IMR-90 (cell line): ENCODE measurements at regions not wholly inside any gene's neighbourhood (a gene's known extent, or its start where the extent isn't known, plus 50 kb on each side); places are given as distances from the start of the nearest gene placed in this dataset.

Experiments used
- ATAC-seq: fragments of 200-7000 bp; cut with Tn5 transposase; 2 replicates; pipeline ENCODE4 v1.9.1; 2020; ENCODE audit warnings: low read depth, mild to moderate bottlenecking, moderate library complexity
- BruUV-seq: library from RNA; stranded (reverse); fragments of 400-500 nt; replicated peaks from 2 replicates; lab custom pipeline; 2021; lab: Mats Ljungman, UMichigan
- CTCF ChIA-PET: fragments of 300-600 bp; formaldehyde crosslinking; extraction: SDS; loops from one replicate; lab custom pipeline; 2021; ENCODE audit warnings: antibody characterized with exemption; lab: Yijun Ruan, JAX
- POLR2A ChIA-PET: fragments of 300-600 bp; sonication (Branson Sonifier 250); formaldehyde crosslinking; loops from one replicate; lab custom pipeline; 2022; ENCODE audit warnings: antibody characterized with exemption; ENCODE audit not compliant: unreplicated experiment; lab: Charles Lee
- DNase-seq: peaks from one replicate; pipeline ENCODE4 v3.0.0; 2013
- H2AFZ ChIP-seq: replicated peaks from 2 replicates; pipeline ENCODE3; 2013; ENCODE audit warnings: low read length, mild to moderate bottlenecking; ENCODE audit not compliant: poor library complexity
- H2AK5ac ChIP-seq: 2 replicates; pipeline ENCODE4 v1.6.1; 2013; ENCODE audit warnings: low read depth, low read length, inconsistent platforms
- H2AK9ac ChIP-seq: replicated peaks from 2 replicates; pipeline ENCODE3; 2013; ENCODE audit warnings: mild to moderate bottlenecking, low read depth, low read length, moderate library complexity; ENCODE audit not compliant: poor library complexity
- H2BK120ac ChIP-seq: 2 replicates; pipeline ENCODE4 v1.6.1; 2013; ENCODE audit warnings: low read depth, low read length, inconsistent platforms
- H2BK15ac ChIP-seq: 3 replicates; pipeline ENCODE4 v1.6.1; 2013; ENCODE audit warnings: low read depth, low read length, inconsistent platforms
- H2BK20ac ChIP-seq: 2 replicates; pipeline ENCODE4 v1.6.1; 2013; ENCODE audit warnings: low read depth, mild to moderate bottlenecking, inconsistent platforms, low read length, moderate library complexity
- H2BK5ac ChIP-seq: 2 replicates; pipeline ENCODE4 v1.6.1; 2013; ENCODE audit warnings: mild to moderate bottlenecking, low read depth, low read length, inconsistent platforms; ENCODE audit not compliant: poor library complexity, severe bottlenecking
- H3K14ac ChIP-seq: replicated peaks from 2 replicates; pipeline ENCODE4 v1.6.1; 2013; ENCODE audit warnings: low read depth, low read length, inconsistent platforms
- H3K18ac ChIP-seq: 2 replicates; pipeline ENCODE4 v1.6.1; 2013; ENCODE audit warnings: low read depth, low read length, control low read depth
- H3K23ac ChIP-seq: 2 replicates; pipeline ENCODE4 v1.6.1; 2013; ENCODE audit warnings: low read depth, low read length, inconsistent platforms
- H3K27ac ChIP-seq: 2 replicates; pipeline ENCODE4 v1.5.1; 2013; ENCODE audit warnings: mild to moderate bottlenecking, control low read depth, low read length; ENCODE audit not compliant: insufficient read depth
- H3K27me3 ChIP-seq: 2 replicates; pipeline ENCODE4 v1.6.1; 2013; ENCODE audit warnings: low read length; ENCODE audit not compliant: control insufficient read depth, insufficient read depth
- H3K36me3 ChIP-seq: 2 replicates; pipeline ENCODE4 v1.6.1; 2013; ENCODE audit warnings: low read length, mixed read lengths; ENCODE audit not compliant: control insufficient read depth, insufficient read depth
- H3K4ac ChIP-seq: 2 replicates; pipeline ENCODE4 v1.6.1; 2013; ENCODE audit warnings: low read depth, low read length, inconsistent platforms
- H3K4me1 ChIP-seq: 2 replicates; pipeline ENCODE4 v1.6.1; 2013; ENCODE audit warnings: low read length, mixed read lengths; ENCODE audit not compliant: control insufficient read depth, insufficient read depth
- H3K4me2 ChIP-seq: 2 replicates; pipeline ENCODE4 v1.6.1; 2013; ENCODE audit warnings: low read depth, mild to moderate bottlenecking, control low read depth, low read length, moderate library complexity
- H3K4me3 ChIP-seq: 2 replicates; pipeline ENCODE4 v1.5.1; 2013; ENCODE audit warnings: low read depth, mild to moderate bottlenecking, control low read depth, low read length, moderate library complexity; ENCODE audit not compliant: insufficient read depth
- H3K56ac ChIP-seq: 2 replicates; pipeline ENCODE4 v1.6.1; 2013; ENCODE audit warnings: low read length, inconsistent platforms; ENCODE audit not compliant: insufficient read depth; ENCODE audit errors: extremely low read depth
- H3K79me1 ChIP-seq, 2 experiments: 2 replicates each; pipeline ENCODE4 v1.6.1; 2013; ENCODE audit warnings: low read length in 2 of 2, inconsistent platforms in 1 of 2, low read depth in 1 of 2
- H3K9ac ChIP-seq: 2 replicates; pipeline ENCODE4 v1.6.1; 2013; ENCODE audit warnings: low read depth, low read length, control low read depth
- H3K9me1 ChIP-seq: 2 replicates; pipeline ENCODE4 v1.6.1; 2013; ENCODE audit warnings: low read length, inconsistent platforms; ENCODE audit not compliant: insufficient read depth
- H3K9me3 ChIP-seq: 2 replicates; pipeline ENCODE4 v1.6.1; 2013; ENCODE audit warnings: low read length; ENCODE audit not compliant: control insufficient read depth, insufficient read depth
- H4K20me1 ChIP-seq: 2 replicates; pipeline ENCODE4 v1.6.1; 2013; ENCODE audit warnings: low read length, inconsistent platforms; ENCODE audit not compliant: insufficient read depth
- H4K5ac ChIP-seq: 2 replicates; pipeline ENCODE4 v1.6.1; 2013; ENCODE audit warnings: mild to moderate bottlenecking, low read depth, low read length, control low read depth
- H4K8ac ChIP-seq, 2 experiments: 2 replicates each; pipeline ENCODE4 v1.6.1; 2013; ENCODE audit warnings: low read depth in 2 of 2, low read length in 2 of 2, control low read depth in 1 of 2, inconsistent platforms in 1 of 2
- H4K91ac ChIP-seq: 2 replicates; pipeline ENCODE4 v1.6.1; 2013; ENCODE audit warnings: low read depth, low read length, inconsistent platforms; ENCODE audit not compliant: insufficient read depth
- BHLHE40 ChIP-seq: fragments of 150-350 bp; IDR thresholded peaks from 2 replicates; pipeline ENCODE4 v1.6.1; 2016; ENCODE audit warnings: mild to moderate bottlenecking, low read depth, low read length
- CEBPB ChIP-seq: IDR thresholded peaks from 2 replicates; pipeline ENCODE4 v1.6.1; 2012; ENCODE audit warnings: low read depth, low read length, improper control_type of control experiment
- CTCF ChIP-seq: conservative IDR thresholded peaks from 2 replicates; pipeline ENCODE4 v1.5.1; 2012; ENCODE audit warnings: mild to moderate bottlenecking, low read depth, low read length, improper control_type of control experiment
- FOS ChIP-seq: fragments of 150-350 bp; IDR thresholded peaks from 2 replicates; pipeline ENCODE4 v1.6.1; 2016; ENCODE audit warnings: low read depth, low read length
- MAFK ChIP-seq: IDR thresholded peaks from 2 replicates; pipeline ENCODE4 v1.6.1; 2012; ENCODE audit warnings: low read depth, low read length, improper control_type of control experiment
- MAZ ChIP-seq: IDR thresholded peaks from 2 replicates; pipeline ENCODE4 v1.6.1; 2012; ENCODE audit warnings: low read depth, mild to moderate bottlenecking, low read length, improper control_type of control experiment, moderate library complexity, borderline replicate concordance
- MXI1 ChIP-seq: IDR thresholded peaks from 2 replicates; pipeline ENCODE4 v1.6.1; 2012; ENCODE audit warnings: low read depth, mild to moderate bottlenecking, low read length, moderate library complexity, borderline replicate concordance
- RAD21 ChIP-seq: IDR thresholded peaks from 2 replicates; pipeline ENCODE4 v1.6.1; 2012; ENCODE audit warnings: low read length, improper control_type of control experiment
- RFX5 ChIP-seq: IDR thresholded peaks from 2 replicates; pipeline ENCODE4 v1.8.0; 2012; ENCODE audit warnings: low read depth, mild to moderate bottlenecking, low read length, moderate library complexity
- SMC3 ChIP-seq: fragments of 150-350 bp; IDR thresholded peaks from 2 replicates; pipeline ENCODE4 v1.6.1; 2016; ENCODE audit warnings: low read depth, mild to moderate bottlenecking, antibody characterized with exemption, low read length, moderate library complexity
- WGBS, 2 experiments: methylation state at CpG; one replicate each; pipeline versions ENCODE4 v1.1.5 to v1.1.7; 2013; ENCODE audit warnings: missing lambda C conversion rate in 2 of 2; ENCODE audit not compliant: insufficient read length in 1 of 2; ENCODE audit errors: extremely low coverage in 2 of 2; 5-methylcytosine and 5-hydroxymethylcytosine counted together
- dilution Hi-C: fragments of 300-500 bp; cut with HindIII; formaldehyde crosslinking; loops from one replicate; pipeline ENCODE4 v1.14.3; 2018; ENCODE audit warnings: low sequenced_read_pairs; ENCODE audit not compliant: unreplicated experiment
- in situ Hi-C: fragments of 300-500 bp; cut with MboI; formaldehyde crosslinking; loops from 3 replicates; pipeline ENCODE4 v1.14.3; 2019; ENCODE audit warnings: low sequenced_read_pairs, inconsistent platforms, mixed read lengths
- intact Hi-C: fragments of 100-400 bp; cut with micrococcal nuclease; formaldehyde crosslinking; loops from 2 replicates; pipeline ENCODE4 v1.10.0; 2022
- TF ChIP-seq, protein P1 (sequence below): fragments of 150-350 bp; IDR thresholded peaks from 2 replicates; pipeline ENCODE4 v1.6.1; 2017; ENCODE audit warnings: mild to moderate bottlenecking, antibody characterized with exemption, low read length, low read depth

- Histone ChIP-seq H3K4ac (no peak overlapping the region), H2BK120ac (no peak overlapping the region), H3K14ac (no peak overlapping the region), H3K9ac (no peak overlapping the region), H3K56ac (no peak overlapping the region), H2AK9ac (no peak overlapping the region), H2BK20ac (no peak overlapping the region), H2AK5ac (no peak overlapping the region), H4K5ac (no peak overlapping the region), H3K9me3 (no peaks in the 10 kb centered on the region), H3K27me3 (no peaks in the 10 kb centered on the region), H3K4me1 (peaks cover 15% of the 10 kb centered on the region), H3K36me3 (no peaks in the 10 kb centered on the region), H3K79me1 (no peaks in the 10 kb centered on the region), H3K4me3 (no peak overlapping the region), H4K91ac (no peak overlapping the region), H3K27ac (no peak overlapping the region), H3K18ac (no peak overlapping the region), H3K9me1 (peaks cover 4% of the 10 kb centered on the region; the same call in 1 of the 2 replicates), H4K8ac (no peak overlapping the region), H3K23ac (no peak overlapping the region), H3K4me2 (no peak overlapping the region), H4K20me1 (no peaks in the 10 kb centered on the region), H2BK5ac (no peak overlapping the region), H2AFZ (no peak overlapping the region), H2BK15ac (no peak overlapping the region)
- in situ Hi-C loops (no loop called here), dilution Hi-C loops (no loop called here), intact Hi-C loops (loop anchor here (10.0 kb wide), 1 partner anchor 88 kb away; no protein-coding TSS in a partner anchor)
- TF ChIP-seq BHLHE40 (no peak), CEBPB (no peak), MAZ (no peak), SMC3 (no peak), RAD21 (no peak), MXI1 (no peak), FOS (no peak), CTCF (no peak), MAFK (no peak), RFX5 (no peak)
- TF ChIP-seq, protein P1, sequence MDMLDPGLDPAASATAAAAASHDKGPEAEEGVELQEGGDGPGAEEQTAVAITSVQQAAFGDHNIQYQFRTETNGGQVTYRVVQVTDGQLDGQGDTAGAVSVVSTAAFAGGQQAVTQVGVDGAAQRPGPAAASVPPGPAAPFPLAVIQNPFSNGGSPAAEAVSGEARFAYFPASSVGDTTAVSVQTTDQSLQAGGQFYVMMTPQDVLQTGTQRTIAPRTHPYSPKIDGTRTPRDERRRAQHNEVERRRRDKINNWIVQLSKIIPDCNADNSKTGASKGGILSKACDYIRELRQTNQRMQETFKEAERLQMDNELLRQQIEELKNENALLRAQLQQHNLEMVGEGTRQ: no peak
- no peak for ATAC-seq
- WGBS, 2 experiments: no CpG with 5 or more reads among the region's 3 CpGs
- DNase-seq: no peak
- POLR2A ChIA-PET: no interaction called here
- no TSS peak for BruUV-seq
- CTCF ChIA-PET: no interaction called here
Observed at GRCh38 chr6:139887275-139887674, 512.8 kb upstream of the CITED2 start.
